GM12878 (cell line): ENCODE measurements at regions not wholly inside any gene's neighbourhood (a gene's known extent, or its start where the extent isn't known, plus 50 kb on each side); places are given as distances from the start of the nearest gene placed in this dataset.

ENCODE experiments used
- CBX5 ChIP-seq: sonication (generic); IDR thresholded peaks from 2 replicates; pipeline ENCODE4 v1.6.1; 2016; ENCODE audit warnings: low read depth, moderate library complexity, mild to moderate bottlenecking, inconsistent platforms
- CREM ChIP-seq: IDR thresholded peaks from 2 replicates; pipeline ENCODE4 v1.6.1; 2014; ENCODE audit warnings: antibody characterized with exemption, low read depth
- IRF4 ChIP-seq: IDR thresholded peaks from 2 replicates; pipeline ENCODE4 v1.6.1; 2011; ENCODE audit warnings: low read depth, low read length
- PAX8 ChIP-seq: fragments of 450-650 bp; IDR thresholded peaks from 2 replicates; pipeline ENCODE4 v1.6.1; 2017; ENCODE audit warnings: mild to moderate bottlenecking, moderate library complexity
- POLR2A ChIP-seq: IDR thresholded peaks from 2 replicates; pipeline ENCODE4 v1.6.1; 2011; ENCODE audit warnings: low read depth, mild to moderate bottlenecking, low read length
- RFX5 ChIP-seq: IDR thresholded peaks from 2 replicates; pipeline ENCODE4 v1.6.1; 2011; ENCODE audit warnings: low read depth, low read length, improper control_type of control experiment
- TF ChIP-seq, protein P1 (sequence below), 3 experiments: IDR thresholded peaks in 2 of 3; conservative IDR thresholded peaks in 1 of 3; 2 replicates each; pipeline ENCODE4 v1.5.1; 2011; ENCODE audit warnings: low read depth in 3 of 3, low read length in 3 of 3, mild to moderate bottlenecking in 3 of 3, control low read depth in 2 of 3, moderate library complexity in 2 of 3, inconsistent platforms in 1 of 3, mixed read lengths in 1 of 3; ENCODE audit not compliant: control insufficient read depth in 2 of 3, insufficient read depth in 1 of 3; ENCODE audit errors: extremely low read depth in 1 of 3
- TF ChIP-seq, protein P2 (sequence below): fragments of 450-650 bp; IDR thresholded peaks from 2 replicates; pipeline ENCODE4 v1.6.1; 2016; ENCODE audit warnings: mild to moderate bottlenecking, moderate library complexity, borderline replicate concordance

DNA sequence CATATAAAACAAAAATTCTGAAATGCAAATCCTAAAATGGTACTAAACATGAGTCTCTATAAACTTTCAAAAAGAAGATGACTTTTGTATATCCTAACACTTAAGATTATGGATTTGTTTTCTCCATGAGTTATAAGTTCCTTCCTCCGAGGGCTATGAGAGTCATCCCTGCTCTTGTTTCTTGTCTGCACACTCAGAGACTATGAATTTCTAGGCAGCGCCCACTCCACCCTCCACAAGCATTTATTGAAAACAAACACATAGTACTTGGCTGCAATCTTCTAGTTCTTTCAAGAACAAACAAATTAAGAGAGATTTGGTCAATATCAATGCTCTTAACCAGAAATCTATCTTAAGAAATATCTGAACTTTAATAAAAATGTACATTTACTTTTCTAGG is 211.7 kb downstream of the DKK1 start:
- TF ChIP-seq RFX5 (no peak), IRF4 (no peak), CREM (no peak), PAX8 (no peak), CBX5 (no peak), POLR2A (no peak)
- TF ChIP-seq, protein P1, sequence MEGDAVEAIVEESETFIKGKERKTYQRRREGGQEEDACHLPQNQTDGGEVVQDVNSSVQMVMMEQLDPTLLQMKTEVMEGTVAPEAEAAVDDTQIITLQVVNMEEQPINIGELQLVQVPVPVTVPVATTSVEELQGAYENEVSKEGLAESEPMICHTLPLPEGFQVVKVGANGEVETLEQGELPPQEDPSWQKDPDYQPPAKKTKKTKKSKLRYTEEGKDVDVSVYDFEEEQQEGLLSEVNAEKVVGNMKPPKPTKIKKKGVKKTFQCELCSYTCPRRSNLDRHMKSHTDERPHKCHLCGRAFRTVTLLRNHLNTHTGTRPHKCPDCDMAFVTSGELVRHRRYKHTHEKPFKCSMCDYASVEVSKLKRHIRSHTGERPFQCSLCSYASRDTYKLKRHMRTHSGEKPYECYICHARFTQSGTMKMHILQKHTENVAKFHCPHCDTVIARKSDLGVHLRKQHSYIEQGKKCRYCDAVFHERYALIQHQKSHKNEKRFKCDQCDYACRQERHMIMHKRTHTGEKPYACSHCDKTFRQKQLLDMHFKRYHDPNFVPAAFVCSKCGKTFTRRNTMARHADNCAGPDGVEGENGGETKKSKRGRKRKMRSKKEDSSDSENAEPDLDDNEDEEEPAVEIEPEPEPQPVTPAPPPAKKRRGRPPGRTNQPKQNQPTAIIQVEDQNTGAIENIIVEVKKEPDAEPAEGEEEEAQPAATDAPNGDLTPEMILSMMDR (IDR thresholded peaks at IDR 0.05 in 2 of 3, conservative IDR thresholded peaks at IDR 0.05 in 1 of 3; ENCODE audit: control insufficient read depth in 2 of 3, extremely low read depth in 1 of 3, insufficient read depth in 1 of 3, low read depth in 3 of 3, low read length in 3 of 3), result no peak
- TF ChIP-seq, protein P2, sequence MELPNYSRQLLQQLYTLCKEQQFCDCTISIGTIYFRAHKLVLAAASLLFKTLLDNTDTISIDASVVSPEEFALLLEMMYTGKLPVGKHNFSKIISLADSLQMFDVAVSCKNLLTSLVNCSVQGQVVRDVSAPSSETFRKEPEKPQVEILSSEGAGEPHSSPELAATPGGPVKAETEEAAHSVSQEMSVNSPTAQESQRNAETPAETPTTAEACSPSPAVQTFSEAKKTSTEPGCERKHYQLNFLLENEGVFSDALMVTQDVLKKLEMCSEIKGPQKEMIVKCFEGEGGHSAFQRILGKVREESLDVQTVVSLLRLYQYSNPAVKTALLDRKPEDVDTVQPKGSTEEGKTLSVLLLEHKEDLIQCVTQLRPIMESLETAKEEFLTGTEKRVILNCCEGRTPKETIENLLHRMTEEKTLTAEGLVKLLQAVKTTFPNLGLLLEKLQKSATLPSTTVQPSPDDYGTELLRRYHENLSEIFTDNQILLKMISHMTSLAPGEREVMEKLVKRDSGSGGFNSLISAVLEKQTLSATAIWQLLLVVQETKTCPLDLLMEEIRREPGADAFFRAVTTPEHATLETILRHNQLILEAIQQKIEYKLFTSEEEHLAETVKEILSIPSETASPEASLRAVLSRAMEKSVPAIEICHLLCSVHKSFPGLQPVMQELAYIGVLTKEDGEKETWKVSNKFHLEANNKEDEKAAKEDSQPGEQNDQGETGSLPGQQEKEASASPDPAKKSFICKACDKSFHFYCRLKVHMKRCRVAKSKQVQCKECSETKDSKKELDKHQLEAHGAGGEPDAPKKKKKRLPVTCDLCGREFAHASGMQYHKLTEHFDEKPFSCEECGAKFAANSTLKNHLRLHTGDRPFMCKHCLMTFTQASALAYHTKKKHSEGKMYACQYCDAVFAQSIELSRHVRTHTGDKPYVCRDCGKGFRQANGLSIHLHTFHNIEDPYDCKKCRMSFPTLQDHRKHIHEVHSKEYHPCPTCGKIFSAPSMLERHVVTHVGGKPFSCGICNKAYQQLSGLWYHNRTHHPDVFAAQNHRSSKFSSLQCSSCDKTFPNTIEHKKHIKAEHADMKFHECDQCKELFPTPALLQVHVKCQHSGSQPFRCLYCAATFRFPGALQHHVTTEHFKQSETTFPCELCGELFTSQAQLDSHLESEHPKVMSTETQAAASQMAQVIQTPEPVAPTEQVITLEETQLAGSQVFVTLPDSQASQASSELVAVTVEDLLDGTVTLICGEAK, result no peak
